MV-4-11 (cell line): ENCODE measurements at regions not wholly inside any gene's neighbourhood (a gene's known extent, or its start where the extent isn't known, plus 50 kb on each side); places are given as distances from the start of the nearest gene placed in this dataset.

Source experiments
- DNase-seq: peaks from one replicate; lab custom pipeline; 2025; lab: John Stamatoyannopoulos, UW

DNA sequence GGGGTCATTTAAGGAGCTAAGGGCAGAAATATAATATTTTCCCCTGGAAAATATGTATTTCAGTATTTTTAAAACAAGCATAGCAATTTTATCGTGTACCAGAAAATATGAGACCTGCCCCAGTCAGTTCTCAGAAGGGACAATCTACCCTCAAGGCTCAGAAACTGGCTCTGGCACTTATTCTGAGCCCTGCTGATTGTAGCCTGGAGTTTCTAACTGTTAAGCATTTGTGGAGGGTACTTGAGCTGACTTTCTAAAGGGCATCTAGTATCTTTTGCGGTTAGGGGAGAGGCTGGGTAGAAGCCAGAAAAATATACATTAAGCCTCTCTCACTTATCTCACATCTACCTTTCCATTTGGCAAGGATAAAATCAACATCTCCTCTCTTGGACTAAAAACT, 71.3 kb upstream of the FSHB start:
- no peak for DNase-seq

DNA sequence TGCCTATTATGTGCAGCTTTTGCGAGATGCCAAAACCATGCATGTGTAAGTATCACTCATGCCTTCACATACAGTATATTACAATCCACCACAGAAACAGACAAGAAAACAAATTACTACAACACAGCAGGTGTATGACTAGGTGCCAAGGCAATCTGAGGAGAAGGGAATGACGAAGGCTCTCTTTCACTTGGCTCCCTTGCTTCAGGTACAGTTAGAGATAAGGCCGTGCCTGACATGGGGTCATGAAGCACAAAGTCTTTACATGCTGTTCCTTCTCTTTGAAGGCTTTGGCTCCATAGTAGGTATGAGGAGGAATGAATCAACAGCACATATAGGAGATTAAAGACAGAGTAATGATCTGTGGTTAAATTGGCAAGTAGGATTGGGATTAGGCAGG, 65.2 kb upstream of the FSHB start:
- DNase-seq = no peak

DNA sequence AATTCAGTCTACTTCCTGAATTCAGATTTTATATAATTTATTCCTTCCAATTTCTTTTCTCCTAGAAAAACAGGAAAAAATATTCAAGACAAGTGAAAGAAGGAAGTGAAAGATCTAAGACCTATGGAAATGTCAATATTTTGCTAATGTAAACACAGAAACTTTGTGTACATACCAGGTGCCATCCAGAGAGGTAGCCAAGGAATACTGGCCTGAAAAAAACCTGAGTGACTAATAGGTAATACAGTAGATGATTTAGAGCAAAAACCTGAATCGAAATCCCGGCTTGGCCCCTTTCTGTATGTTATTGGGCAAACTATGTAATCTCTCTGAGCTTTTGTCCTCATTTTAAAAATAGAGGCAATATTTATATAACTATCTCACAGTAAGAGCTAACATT, 59.2 kb upstream of the FSHB start:
- DNase-seq = no peak

DNA sequence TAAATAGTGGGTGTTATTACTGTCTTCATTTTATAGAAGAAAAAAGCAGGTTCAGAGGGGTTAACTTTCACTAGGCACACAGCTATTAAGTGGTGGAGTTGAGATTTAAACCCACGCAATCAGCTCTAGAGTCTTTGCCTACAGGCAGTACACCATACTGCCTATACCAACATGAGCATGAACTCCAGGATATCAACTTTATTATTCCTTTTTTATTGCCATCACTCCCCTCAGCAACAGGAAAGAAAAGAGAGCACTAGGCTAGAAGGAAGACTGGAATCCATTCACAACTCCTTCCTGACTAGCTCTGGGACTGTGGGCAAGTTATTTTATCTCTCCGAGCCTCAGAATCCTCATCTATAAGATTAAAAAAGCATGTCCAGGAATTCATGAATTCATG, 58.7 kb upstream of the FSHB start:
- DNase-seq = no peak

DNA sequence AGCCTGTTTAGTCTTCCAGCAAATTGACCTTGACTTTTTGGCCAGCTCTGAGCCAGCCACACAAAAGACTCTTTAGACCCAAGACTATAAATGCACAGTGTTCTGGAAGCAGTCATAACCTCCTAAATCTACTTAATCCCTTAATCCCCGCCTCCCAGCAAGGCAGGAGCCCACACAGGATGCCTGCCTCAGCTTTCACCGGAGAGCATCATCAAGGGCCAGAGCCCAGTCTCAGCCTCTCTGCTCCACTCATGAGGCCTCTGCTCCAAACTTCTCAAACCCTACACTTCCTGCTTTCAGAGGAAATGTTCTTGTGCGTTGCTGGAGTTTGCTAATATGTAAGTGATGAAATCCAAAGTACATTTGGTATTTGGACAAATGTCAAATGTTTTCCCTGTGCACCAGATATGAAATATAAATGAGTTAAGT, 57.9 kb upstream of the FSHB start:
- no peak for DNase-seq

DNA sequence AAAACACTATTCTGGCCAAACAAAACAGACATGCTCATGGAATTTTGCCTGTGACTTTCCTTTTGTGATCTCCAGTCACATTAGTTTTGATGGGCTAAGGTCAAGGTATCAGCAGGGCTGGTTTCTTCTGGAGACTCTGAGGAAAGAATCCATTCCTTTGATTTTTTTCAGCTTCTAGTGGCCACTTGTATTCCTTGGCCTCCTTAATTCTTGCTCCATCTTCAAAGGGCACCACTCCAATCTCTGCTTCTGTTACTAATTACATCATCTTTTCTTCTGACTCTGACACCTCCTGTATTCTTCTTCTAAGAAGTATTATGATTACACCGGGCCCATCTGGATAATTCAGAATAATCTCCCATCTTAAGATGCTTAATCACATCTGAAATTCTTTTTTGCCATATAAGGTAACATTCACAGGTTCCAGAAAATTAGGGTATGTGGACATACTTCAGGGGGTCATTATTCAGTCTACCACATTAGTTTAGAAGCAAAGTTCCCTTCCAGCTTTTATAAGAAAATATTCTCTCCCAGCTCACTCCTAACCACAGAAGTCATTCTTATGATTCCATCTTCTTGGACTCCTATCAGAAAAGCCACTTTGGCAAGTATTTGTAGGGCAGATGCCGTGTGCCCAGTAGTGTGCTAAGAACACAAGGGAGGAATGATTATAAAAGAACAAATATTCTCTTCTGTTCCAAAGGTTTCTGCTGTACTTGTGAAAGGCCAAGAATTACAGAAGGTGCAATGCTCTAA, 56.4 kb upstream of the FSHB start:
- DNase-seq = no peak
